Parathyroid adenoma (tissue), 2 donors: ENCODE measurements at regions not wholly inside any gene's neighbourhood (a gene's known extent, or its start where the extent isn't known, plus 50 kb on each side); places are given as distances from the start of the nearest gene placed in this dataset.

ENCODE experiments used
- H2AFZ ChIP-seq: fragments of 300-600 bp; sonication (generic); one replicate; pipeline ENCODE4 v1.7.0; 2017; ENCODE audit warnings: antibody characterized with exemption, mild to moderate bottlenecking
- H3K27ac ChIP-seq: fragments of 300-600 bp; sonication (generic); one replicate; pipeline ENCODE4 v1.7.0; 2017
- H3K27me3 ChIP-seq: fragments of 300-600 bp; sonication (generic); one replicate; pipeline ENCODE4 v1.7.0; 2017; ENCODE audit warnings: low read length; ENCODE audit not compliant: control insufficient read depth, insufficient read depth
- H3K36me3 ChIP-seq: fragments of 300-600 bp; sonication (generic); one replicate; pipeline ENCODE4 v1.7.0; 2017; ENCODE audit warnings: low read length; ENCODE audit not compliant: control insufficient read depth, insufficient read depth
- H3K4me1 ChIP-seq: fragments of 300-600 bp; sonication (generic); one replicate; pipeline ENCODE4 v1.7.0; 2017; ENCODE audit warnings: control low read depth
- H3K4me2 ChIP-seq: fragments of 300-600 bp; sonication (generic); one replicate; pipeline ENCODE4 v1.7.0; 2017; ENCODE audit warnings: low read length
- H3K4me3 ChIP-seq: fragments of 300-600 bp; sonication (generic); one replicate; pipeline ENCODE4 v1.7.0; 2017; ENCODE audit warnings: low read depth, low read length
- H3K79me2 ChIP-seq: fragments of 300-600 bp; sonication (generic); one replicate; pipeline ENCODE4 v1.7.0; 2017; ENCODE audit warnings: control low read depth
- H3K9ac ChIP-seq: fragments of 300-600 bp; sonication (generic); one replicate; pipeline ENCODE4 v1.7.0; 2017; ENCODE audit warnings: mild to moderate bottlenecking
- H3K9me3 ChIP-seq: fragments of 300-600 bp; sonication (generic); one replicate; pipeline ENCODE4 v1.7.0; 2017; ENCODE audit warnings: low read length; ENCODE audit not compliant: control insufficient read depth
- CTCF ChIP-seq: fragments of 300-600 bp; sonication (generic); IDR thresholded peaks from one replicate; pipeline ENCODE4 v1.7.0; 2017; ENCODE audit warnings: antibody characterized with exemption, mild to moderate bottlenecking
- donor health status: primary hyperparathyroidism.

- no peaks in the 10 kb centered on the region for H3K9me3 ChIP-seq
- H3K27me3 ChIP-seq = no peaks in the 10 kb centered on the region
- no peak overlapping the region for H3K9ac ChIP-seq
- H3K4me1 ChIP-seq = no peaks in the 10 kb centered on the region
- H2AFZ ChIP-seq = no peak overlapping the region
- H3K27ac ChIP-seq = no peak overlapping the region
- no peaks in the 10 kb centered on the region for H3K36me3 ChIP-seq
- no peak for TF ChIP-seq CTCF
- H3K4me3 ChIP-seq = no peak overlapping the region
- H3K79me2 ChIP-seq = no peaks in the 10 kb centered on the region
- H3K4me2 ChIP-seq = no peak overlapping the region
Measured at GRCh38 chr6:169035385-169036240, 218.0 kb downstream of the THBS2 start.

DNA sequence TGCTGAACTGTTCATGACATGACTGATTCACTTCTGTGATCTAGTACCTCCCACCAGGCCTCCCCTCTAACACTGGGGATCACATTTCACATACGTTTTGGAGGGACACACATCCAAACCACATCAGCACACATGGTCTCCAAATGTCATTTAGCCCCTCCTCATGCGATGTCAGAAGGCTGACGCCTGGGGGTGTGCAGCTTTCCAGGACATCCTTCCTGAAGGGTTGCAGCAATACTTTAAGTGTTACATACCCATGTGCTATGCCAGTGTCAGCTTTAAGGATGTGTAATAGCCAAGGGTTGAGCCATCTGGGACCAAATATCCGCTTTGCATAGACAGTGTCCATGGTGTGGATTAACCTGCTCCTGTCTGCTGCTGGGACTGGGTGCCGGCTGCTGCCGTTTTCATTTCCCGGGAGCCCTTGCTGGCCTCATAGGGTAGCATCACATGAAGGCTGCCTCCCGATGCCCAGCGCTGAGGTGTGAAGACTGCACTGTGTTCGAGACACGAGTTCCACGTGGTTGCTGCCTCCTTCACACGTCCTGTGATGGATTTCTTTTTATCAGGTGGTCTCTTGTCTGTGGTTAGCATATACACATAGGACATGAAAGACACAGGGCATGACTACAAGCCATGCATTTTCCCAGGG, 219.0 kb downstream of the THBS2 start:
- no peaks in the 10 kb centered on the region for H3K9me3 ChIP-seq
- H3K27ac ChIP-seq = no peak overlapping the region
- no peaks in the 10 kb centered on the region for H3K4me1 ChIP-seq
- H3K4me3 ChIP-seq = no peak overlapping the region
- H3K36me3 ChIP-seq = no peaks in the 10 kb centered on the region
- H3K9ac ChIP-seq = no peak overlapping the region
- H3K4me2 ChIP-seq = no peak overlapping the region
- no peaks in the 10 kb centered on the region for H3K27me3 ChIP-seq
- TF ChIP-seq CTCF = no peak
- H3K79me2 ChIP-seq = no peaks in the 10 kb centered on the region
- no peak overlapping the region for H2AFZ ChIP-seq

DNA sequence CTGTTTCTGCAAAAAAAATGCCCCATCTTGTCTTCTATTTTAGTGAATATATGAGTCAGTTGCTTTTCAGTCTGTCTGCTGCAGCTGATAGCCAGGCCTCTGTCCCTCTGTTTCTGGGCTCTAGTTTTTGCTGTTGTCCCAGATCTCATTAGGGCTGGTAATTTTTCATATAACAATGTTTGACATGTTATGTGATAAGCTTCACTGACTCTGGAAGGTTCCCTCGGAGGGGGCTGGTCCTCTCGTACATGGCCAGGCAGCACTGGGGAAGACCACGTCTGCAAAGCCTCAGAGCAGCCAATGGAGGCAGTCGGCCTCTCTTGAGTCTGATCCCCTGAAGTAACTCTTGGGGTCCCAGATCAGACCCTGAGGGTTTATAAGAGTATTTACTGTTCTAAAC, 223.8 kb downstream of the THBS2 start:
- no peak overlapping the region for H3K4me2 ChIP-seq
- H3K79me2 ChIP-seq = no peaks in the 10 kb centered on the region
- no peaks in the 10 kb centered on the region for H3K9me3 ChIP-seq
- H3K4me1 ChIP-seq = no peaks in the 10 kb centered on the region
- no peak overlapping the region for H3K9ac ChIP-seq
- H3K36me3 ChIP-seq = no peaks in the 10 kb centered on the region
- H3K27me3 ChIP-seq = no peaks in the 10 kb centered on the region
- no peak for TF ChIP-seq CTCF
- no peak overlapping the region for H2AFZ ChIP-seq
- H3K4me3 ChIP-seq = no peak overlapping the region
- H3K27ac ChIP-seq = no peak overlapping the region

DNA sequence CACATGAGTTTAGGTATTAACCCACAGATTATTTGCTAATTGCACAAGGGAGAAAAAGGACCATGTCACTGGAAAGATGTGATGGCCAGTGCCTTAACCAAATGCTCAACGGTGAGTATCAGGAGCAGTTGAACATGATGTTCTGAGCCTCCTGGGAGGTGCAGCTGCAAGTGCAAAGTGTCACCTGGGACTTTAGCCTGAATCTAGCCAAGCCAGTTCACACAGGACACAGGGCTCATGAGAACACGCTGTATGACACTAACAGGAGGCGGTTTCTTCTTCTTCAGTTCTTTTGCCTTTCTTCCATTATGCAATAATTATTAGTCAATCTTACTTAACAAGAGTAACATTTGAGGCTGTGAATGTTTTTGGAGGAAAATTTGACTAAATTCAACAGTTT, 225.3 kb downstream of the THBS2 start:
- H3K9ac ChIP-seq = no peak overlapping the region
- TF ChIP-seq CTCF = no peak
- no peak overlapping the region for H3K27ac ChIP-seq
- H3K9me3 ChIP-seq = no peaks in the 10 kb centered on the region
- no peaks in the 10 kb centered on the region for H3K4me1 ChIP-seq
- no peaks in the 10 kb centered on the region for H3K79me2 ChIP-seq
- no peaks in the 10 kb centered on the region for H3K27me3 ChIP-seq
- H3K4me3 ChIP-seq = no peak overlapping the region
- no peak overlapping the region for H3K4me2 ChIP-seq
- no peaks in the 10 kb centered on the region for H3K36me3 ChIP-seq
- H2AFZ ChIP-seq = no peak overlapping the region
